Middle frontal gyrus (tissue), 1 donor: ENCODE measurements at regions not wholly inside any gene's neighbourhood (a gene's known extent, or its start where the extent isn't known, plus 50 kb on each side); places are given as distances from the start of the nearest gene placed in this dataset.
"Not testable (repeated sequence)": the region's sequence is repeated elsewhere in the genome, so short reads cannot be mapped to it uniquely, and the experiment has no call there.

Experiments
- DNase-seq: peaks from one replicate; pipeline ENCODE4 v3.0.0-alpha.2; 2015; ENCODE audit warnings: low spot score; ENCODE audit errors: extremely low spot score

DNA sequence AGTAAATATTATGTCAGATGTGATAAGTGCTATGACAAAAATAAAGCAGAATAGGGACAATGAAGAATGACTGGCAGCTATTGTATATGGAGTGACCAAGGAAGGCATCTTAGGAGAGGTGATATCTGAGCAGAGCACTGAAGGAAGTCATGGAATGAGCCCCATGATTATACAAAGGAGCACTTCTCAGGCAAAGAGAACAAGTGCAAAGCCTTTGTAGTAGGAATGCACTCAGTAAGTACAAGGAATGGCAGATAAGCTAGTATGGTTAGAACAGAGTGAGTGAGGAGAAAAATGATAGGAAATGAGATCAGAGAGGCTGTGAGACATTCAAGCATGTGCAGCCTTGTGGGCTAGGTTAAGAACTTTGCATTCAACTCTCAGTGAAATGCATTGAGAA is 214.8 kb downstream of the LURAP1L start:
- no peak for DNase-seq

DNA sequence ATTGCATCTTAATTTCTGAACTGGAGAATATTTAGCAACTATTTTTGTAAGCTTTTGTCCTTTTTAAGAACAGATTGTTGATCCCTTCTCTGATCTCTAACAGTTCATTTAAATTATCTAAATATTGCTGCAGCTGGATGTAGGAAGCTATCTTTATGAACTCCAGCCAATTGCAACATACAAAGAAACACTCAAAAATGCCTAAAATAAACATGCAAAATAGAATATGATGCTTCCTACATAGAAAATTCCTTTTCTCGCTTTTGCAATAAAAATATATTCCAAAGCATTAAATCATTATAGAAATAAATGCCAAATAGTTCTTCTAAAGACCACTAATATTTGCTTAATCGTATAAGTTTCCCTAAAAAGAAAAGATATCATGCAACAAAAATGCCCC is 218.6 kb downstream of the LURAP1L start:
- no peak for DNase-seq

- DNase-seq: no peak
Measured at GRCh38 chr9:12997009-12997408, 222.2 kb downstream of the LURAP1L start.

DNA sequence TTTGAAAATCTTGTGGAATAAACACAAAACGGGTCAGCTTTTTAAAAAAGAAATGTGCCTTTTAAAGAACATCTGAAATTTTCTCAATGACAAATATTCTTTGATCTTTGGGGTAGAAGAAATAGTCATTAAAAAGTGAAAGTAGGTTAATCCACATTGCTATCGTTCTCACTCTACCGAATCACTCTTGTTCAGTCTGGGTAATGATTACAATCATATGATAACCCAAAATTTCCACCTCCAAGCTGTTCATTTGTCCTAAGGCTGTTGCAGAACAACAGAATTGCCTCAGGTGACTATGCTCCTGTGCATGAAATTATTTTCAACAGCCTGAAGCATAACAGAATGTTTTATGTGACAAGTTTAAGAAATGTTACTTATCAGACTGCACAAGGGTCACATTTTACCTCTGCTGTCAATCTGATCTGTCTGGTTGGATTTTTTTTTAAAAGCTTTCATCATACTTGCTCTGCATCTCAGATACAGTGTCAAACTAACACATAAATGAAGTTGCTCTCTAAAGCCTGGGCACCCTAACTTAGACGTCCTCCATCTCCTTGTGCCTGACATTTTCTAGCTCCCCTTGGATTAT is 227.3 kb downstream of the LURAP1L start:
- no peak for DNase-seq

DNA sequence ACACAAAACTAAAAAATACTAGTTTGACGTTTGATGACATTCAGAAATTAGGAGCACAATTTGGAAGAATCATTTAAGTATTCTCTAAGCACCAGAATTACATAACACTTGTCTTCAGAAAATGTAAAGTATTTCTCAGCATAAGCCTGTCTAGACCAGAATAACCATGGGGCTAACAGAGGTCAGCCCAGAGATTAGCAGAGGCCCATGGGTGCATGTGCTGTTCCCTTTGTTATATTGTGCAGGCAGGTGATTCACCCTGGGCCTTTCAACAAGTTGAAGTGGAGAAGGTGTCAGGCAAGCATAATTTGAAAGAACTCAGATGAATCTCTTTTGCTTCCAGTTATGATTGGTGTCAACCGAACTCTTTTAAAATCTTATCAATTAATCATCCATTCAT is 227.9 kb downstream of the LURAP1L start:
- no peak for DNase-seq

DNA sequence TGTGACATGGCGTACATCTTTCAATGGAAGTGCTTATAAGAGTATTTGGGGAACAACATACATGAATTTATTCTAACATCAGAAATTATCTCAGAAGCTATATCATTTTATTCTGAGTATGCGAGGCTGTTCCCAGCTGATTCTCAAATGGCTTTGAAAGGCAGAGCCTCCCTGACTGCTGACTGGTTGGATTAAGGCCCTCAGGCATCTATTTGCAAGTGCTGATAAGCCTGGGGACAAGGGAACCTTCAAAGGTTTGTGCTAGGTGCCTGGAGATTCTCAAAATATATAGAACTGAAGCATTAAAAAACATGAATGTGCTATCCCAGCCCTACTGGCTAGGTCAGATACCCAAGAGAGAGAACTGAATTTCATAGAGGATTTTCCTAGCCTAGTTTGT is 235.1 kb downstream of the LURAP1L start:
- DNase-seq: no peak

- no peak for DNase-seq
Measured at GRCh38 chr9:13013991-13014883, 239.4 kb downstream of the LURAP1L start.

DNA sequence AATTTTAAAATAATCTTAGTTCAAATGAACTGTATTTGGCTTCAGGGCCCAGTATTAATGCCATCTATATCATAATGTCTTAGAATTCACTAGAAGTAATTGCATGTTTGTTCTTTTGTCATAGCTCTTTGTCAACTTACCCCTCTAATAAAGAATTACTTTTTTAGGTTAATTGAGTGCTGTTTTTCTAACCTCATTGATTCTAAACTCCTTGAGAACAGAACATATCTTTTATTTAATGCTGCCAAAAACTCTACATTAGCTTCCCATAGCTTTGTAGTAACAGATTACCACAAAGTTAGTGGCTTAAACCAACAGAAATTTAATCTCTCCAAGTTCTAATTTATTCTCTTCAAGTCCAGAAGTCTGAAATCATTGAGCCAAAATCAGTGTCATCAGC is 242.4 kb downstream of the LURAP1L start:
- DNase-seq: no peak

DNA sequence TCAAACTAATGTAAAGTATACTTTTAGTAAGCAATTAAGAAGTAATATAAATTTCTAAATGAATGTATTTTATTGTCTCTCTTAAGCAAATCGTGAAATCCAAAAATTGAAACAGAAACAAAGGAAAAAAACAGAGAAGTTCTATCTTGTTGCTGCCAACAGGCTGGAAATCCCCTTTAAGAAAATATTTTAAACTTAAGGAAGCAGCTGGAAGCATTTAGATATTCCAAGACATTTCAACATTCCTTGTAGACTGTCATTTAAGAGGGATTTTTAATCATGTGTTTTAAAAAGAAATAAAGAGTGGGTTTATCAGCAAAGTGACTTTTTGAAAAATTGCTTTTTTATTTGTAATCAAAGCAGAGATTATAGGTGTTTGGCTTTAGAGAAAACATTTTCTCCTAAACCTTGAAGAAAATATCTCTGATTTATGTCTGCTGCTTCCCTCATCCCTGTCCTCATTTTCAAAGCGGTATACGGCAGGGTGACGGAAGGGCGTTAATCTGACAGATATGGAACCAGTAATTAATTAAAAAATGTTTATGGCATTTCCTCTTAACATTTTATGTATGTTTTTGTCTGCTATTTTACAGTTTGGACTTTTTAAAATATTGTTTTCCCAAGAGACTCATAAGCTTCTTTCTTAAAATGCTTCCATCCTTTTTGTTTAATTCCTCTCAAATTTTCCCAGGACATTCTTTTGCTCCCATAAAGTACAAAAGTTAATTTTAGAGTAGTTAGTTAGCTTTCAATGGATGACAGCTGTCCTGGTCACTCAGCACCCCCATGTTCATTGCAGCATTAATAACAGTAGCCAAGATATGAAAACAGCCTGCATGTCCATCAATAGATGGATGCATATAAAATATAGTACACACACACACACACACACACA is 245.6 kb downstream of the LURAP1L start:
- no peak for DNase-seq

- no peak for DNase-seq
Measured at GRCh38 chr9:13022756-13023155, 247.9 kb downstream of the LURAP1L start.

- no peak for DNase-seq
Measured at GRCh38 chr9:13023498-13023897, 248.7 kb downstream of the LURAP1L start.

- no peak for DNase-seq
Measured at GRCh38 chr9:13026956-13027355, 252.1 kb downstream of the LURAP1L start.

- DNase-seq: no peak
Measured at GRCh38 chr9:13027879-13028278, 251.6 kb downstream of the MPDZ start.

DNA sequence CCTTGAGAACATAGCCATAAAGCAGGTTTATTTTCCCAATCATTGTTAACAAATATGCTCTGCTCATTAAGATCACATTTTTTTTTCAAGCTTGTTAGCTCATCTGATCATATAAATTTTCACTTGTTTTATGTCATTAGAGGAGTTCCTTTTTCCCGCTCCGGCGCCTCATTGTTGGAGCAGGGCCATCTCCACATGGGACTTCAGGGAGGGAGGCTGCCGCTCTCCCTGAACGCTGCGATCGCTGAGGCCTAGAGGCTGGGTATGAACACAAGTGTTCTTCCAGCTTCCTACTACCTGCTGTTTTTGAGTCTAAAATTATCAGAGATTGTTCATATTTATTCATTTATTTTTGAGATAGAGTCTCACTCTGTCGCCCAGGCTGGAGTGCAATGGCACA is 246.9 kb downstream of the MPDZ start:
- DNase-seq: no peak

- peak; percentile 76 for DNase-seq
Measured at GRCh38 chr9:13033959-13034693, 245.4 kb downstream of the MPDZ start.

DNA sequence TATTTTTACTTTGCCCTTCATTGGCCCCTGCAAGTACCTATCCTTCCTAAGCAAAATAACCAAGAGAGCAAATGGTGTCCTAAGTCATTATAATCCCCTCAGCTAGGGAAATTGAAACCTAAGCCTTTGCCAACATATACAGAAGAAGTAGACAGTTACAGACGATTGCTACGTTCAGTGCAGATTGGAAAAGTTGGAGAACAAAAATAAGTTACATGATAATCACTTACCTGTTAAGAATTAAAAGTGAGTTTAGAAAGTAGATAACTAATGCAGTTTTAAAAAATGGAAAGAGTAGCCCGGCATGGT is 244.8 kb downstream of the MPDZ start:
- DNase-seq: no peak

DNA sequence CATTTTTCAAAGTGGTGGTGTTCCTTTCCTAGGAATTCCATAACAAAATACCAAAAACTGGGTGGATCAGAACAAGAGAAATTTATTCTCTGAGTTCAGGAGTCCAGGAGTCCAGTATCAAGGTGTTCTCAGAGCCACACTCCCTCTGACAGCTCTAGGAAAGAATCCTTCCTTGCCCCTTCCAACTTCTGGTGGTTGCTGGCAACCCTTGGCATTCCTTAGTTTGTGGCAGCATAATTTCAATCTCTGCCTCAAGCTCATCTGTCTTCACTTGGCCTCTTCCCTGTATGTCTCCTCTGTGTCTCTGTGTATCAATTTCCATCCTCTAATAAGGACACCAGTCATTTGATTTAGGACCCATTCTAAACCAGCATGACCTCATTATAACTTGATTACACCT is 243.7 kb downstream of the MPDZ start:
- DNase-seq: no peak

- DNase-seq: not testable (repeated sequence)
Measured at GRCh38 chr9:13037808-13038207, 241.7 kb downstream of the MPDZ start.

DNA sequence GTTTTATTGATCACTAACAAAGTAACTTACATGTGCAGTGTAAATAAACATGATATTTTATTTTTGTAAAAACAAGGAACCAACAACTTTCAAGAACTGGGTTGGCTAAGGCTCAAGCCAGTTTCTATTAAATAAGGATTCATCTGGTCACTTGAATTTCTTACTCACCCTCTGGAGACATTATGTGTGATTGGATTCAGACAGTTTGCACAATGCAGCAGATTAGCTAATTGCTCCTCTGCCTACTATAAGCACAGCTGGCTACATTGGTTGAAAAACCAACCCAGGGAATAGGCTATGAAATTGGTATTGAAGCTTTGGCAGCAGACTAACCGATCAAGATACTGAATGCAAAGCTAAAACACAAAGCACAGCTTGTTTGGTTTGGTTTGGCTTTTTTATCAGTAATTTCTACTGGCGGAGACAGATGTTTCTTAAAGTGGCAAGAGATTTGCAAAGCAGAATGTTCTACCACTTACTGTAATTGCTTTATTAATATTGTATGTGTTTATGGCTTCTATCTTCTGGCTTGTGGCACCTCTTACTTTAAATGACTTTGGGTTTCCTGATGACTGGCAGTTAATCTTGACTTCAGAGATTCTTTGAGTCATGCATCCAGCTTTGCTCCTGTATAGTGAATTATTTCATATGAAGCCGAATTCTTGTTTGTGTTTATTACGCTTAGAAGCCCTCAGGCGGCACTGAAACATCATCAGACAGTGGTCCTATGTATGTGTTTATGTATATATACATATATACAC is 231.5 kb downstream of the MPDZ start:
- no peak for DNase-seq

DNA sequence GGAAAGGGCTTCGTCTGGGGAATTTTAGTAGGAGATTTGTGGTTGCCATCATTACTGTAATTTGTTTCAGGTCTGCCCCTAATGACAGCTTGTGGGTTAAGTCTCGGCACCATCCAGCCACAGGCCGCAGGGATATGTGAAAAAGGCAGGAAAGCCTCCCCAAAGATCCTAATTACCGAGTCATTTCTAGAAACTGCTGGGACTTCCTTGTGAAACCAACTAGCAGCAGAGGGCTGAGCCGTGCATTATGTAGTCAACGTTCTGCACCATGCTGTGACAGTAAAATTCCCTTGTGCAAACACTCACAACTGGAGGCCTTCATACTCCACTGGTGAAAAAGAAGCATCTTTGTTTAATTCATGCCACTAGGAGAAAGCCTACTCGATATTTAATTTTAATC is 230.3 kb downstream of the MPDZ start:
- no peak for DNase-seq

DNA sequence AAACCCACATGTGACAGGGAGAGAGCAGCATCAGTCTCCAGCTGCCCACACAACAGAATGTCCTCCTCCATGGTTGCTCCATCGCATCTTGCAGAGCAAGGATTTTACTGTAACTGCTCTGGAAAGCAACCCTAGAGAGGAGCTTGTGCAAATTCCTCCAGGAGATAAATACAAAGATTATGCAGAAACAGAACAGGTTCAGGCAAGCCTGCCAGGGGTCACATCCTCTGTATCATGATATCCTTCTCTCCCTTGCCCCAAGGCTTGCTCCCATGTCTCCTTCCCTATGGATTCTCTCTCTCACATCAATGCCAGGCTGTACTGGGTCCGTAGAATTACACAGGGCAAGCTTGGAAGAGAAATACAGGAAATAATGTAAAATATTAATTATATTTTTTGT is 226.0 kb downstream of the MPDZ start:
- DNase-seq: no peak
